ENCODE measurements at regions not wholly inside any gene's neighbourhood (a gene's known extent, or its start where the extent isn't known, plus 50 kb on each side); places are given as distances from the start of the nearest gene placed in this dataset.
"Not testable (repeated sequence)": the region's sequence is repeated elsewhere in the genome, so short reads cannot be mapped to it uniquely, and the experiment has no call there.

GRCh38 chr4:9110700-9111099, 59.5 kb upstream of the FAM90A26 start:
- H3K36me3 Mint-ChIP-seq (ENCODE audit: insufficient read depth in 2 of 2); ATAC-seq (replicated peaks in 1 of 2); H3K27ac Mint-ChIP-seq; H3K4me1 Mint-ChIP-seq (ENCODE audit: low read depth); DNase-seq; H3K27me3 Mint-ChIP-seq (ENCODE audit: low read depth); H3K9me3 Mint-ChIP-seq; H3K4me3 Mint-ChIP-seq: not testable (repeated sequence)

GRCh38 chr4:9103148-9103524, 67.1 kb upstream of the FAM90A26 start:
- ATAC-seq (replicated peaks in 1 of 2); DNase-seq; H3K27me3 Mint-ChIP-seq (ENCODE audit: low read depth); H3K27ac Mint-ChIP-seq; H3K4me1 Mint-ChIP-seq (ENCODE audit: low read depth); H3K9me3 Mint-ChIP-seq; H3K4me3 Mint-ChIP-seq; H3K36me3 Mint-ChIP-seq (ENCODE audit: insufficient read depth in 2 of 2): not testable (repeated sequence)

- not testable (repeated sequence) for H3K36me3 Mint-ChIP-seq (ENCODE audit: insufficient read depth in 2 of 2); H3K9me3 Mint-ChIP-seq; ATAC-seq (replicated peaks in 1 of 2); H3K27me3 Mint-ChIP-seq (ENCODE audit: low read depth); H3K4me3 Mint-ChIP-seq; DNase-seq; H3K27ac Mint-ChIP-seq; H3K4me1 Mint-ChIP-seq (ENCODE audit: low read depth)
Measured at GRCh38 chr4:9102471-9103147, 67.6 kb upstream of the FAM90A26 start.

- H3K27ac Mint-ChIP-seq; H3K4me1 Mint-ChIP-seq (ENCODE audit: low read depth); H3K4me3 Mint-ChIP-seq; DNase-seq; H3K27me3 Mint-ChIP-seq (ENCODE audit: low read depth); ATAC-seq (replicated peaks in 1 of 2): not testable (repeated sequence)
- Mint-ChIP-seq H3K9me3 (peaks cover 12 to 15% of the 10 kb centered on the region in 2 donors), H3K36me3 (ENCODE audit: insufficient read depth in 2 of 2) (peaks cover 6 to 15% of the 10 kb centered on the region in 2 donors)
Measured at GRCh38 chr4:9096330-9096729, 73.9 kb upstream of the FAM90A26 start.

GRCh38 chr4:9078796-9079195, 91.4 kb upstream of the FAM90A26 start:
- H3K4me1 Mint-ChIP-seq (ENCODE audit: low read depth); H3K27me3 Mint-ChIP-seq (ENCODE audit: low read depth); DNase-seq; H3K9me3 Mint-ChIP-seq; H3K4me3 Mint-ChIP-seq; H3K27ac Mint-ChIP-seq; H3K36me3 Mint-ChIP-seq (ENCODE audit: insufficient read depth in 2 of 2); ATAC-seq (replicated peaks in 1 of 2): not testable (repeated sequence)

DNA sequence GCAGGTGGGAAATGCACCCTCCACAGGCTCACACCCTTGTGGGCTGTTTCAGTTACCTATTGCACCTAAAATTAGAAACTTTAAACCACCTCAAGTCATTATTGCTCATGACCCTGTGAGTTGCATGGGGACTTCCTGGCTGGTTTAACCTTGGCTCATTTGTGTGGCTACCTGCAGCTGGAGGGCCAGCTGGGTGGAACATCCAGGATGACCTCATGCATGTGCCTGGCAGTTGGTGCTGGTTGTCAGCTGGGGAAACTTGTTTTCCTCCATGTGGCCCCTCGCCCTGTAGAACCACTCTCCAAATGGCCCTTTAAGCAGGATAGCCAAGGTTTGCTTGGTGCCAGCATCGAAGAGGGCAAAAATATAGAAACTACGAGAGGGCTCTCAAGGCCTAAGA, 93.2 kb upstream of the FAM90A26 start:
- ATAC-seq (replicated peaks in 1 of 2); DNase-seq; H3K36me3 Mint-ChIP-seq (ENCODE audit: insufficient read depth in 2 of 2); H3K9me3 Mint-ChIP-seq; H3K4me3 Mint-ChIP-seq; H3K27me3 Mint-ChIP-seq (ENCODE audit: low read depth); H3K27ac Mint-ChIP-seq; H3K4me1 Mint-ChIP-seq (ENCODE audit: low read depth): not testable (repeated sequence)

GRCh38 chr4:9076486-9076885, 93.7 kb upstream of the FAM90A26 start:
- H3K27me3 Mint-ChIP-seq (ENCODE audit: low read depth); H3K9me3 Mint-ChIP-seq: not testable (repeated sequence)

DNA sequence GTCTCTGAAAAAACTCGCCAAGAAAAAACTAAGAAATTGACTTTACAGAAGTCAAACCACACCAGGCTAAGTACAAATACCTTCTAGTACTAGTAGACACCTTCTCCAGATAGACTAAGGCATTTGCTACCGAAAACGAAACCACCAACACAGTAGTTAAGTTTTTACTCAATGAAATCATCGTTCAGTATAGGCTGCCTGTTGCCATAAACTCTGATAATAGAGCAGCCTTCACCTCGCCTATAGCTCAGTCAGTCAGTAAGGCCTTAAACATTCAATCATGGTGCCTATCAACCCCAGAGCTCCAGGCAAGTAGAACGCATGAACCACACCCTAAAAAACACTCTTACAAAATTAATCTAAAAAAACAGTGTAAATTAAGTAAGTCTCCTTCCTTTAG, 96.8 kb upstream of the FAM90A26 start:
- not testable (repeated sequence) for H3K36me3 Mint-ChIP-seq (ENCODE audit: insufficient read depth in 2 of 2); H3K27ac Mint-ChIP-seq

More at GRCh38 chr4:9076486-9076885, 93.7 kb upstream of the FAM90A26 start:
- not testable (repeated sequence) for H3K4me3 Mint-ChIP-seq; H3K27ac Mint-ChIP-seq; ATAC-seq (replicated peaks in 1 of 2); DNase-seq; H3K4me1 Mint-ChIP-seq (ENCODE audit: low read depth); H3K36me3 Mint-ChIP-seq (ENCODE audit: insufficient read depth in 2 of 2)

GRCh38 chr4:9072521-9073220, 97.5 kb upstream of the FAM90A26 start:
- H3K27ac Mint-ChIP-seq; DNase-seq; H3K9me3 Mint-ChIP-seq; H3K27me3 Mint-ChIP-seq (ENCODE audit: low read depth); H3K4me1 Mint-ChIP-seq (ENCODE audit: low read depth); H3K4me3 Mint-ChIP-seq; ATAC-seq (replicated peaks in 1 of 2); H3K36me3 Mint-ChIP-seq (ENCODE audit: insufficient read depth in 2 of 2): not testable (repeated sequence)

More for the DNA sequence above, 96.8 kb upstream of the FAM90A26 start:
- H3K4me3 Mint-ChIP-seq; H3K27me3 Mint-ChIP-seq (ENCODE audit: low read depth); H3K9me3 Mint-ChIP-seq; ATAC-seq (replicated peaks in 1 of 2); DNase-seq; H3K4me1 Mint-ChIP-seq (ENCODE audit: low read depth): not testable (repeated sequence)

- peaks cover 5 to 12% of the 10 kb centered on the region in 2 donors for H3K9me3 Mint-ChIP-seq
- DNase-seq; H3K36me3 Mint-ChIP-seq (ENCODE audit: insufficient read depth in 2 of 2); ATAC-seq (replicated peaks in 1 of 2); H3K27me3 Mint-ChIP-seq (ENCODE audit: low read depth); H3K4me3 Mint-ChIP-seq; H3K27ac Mint-ChIP-seq; H3K4me1 Mint-ChIP-seq (ENCODE audit: low read depth): not testable (repeated sequence)
Measured at GRCh38 chr4:9067923-9068322, 102.3 kb upstream of the FAM90A26 start.

DNA sequence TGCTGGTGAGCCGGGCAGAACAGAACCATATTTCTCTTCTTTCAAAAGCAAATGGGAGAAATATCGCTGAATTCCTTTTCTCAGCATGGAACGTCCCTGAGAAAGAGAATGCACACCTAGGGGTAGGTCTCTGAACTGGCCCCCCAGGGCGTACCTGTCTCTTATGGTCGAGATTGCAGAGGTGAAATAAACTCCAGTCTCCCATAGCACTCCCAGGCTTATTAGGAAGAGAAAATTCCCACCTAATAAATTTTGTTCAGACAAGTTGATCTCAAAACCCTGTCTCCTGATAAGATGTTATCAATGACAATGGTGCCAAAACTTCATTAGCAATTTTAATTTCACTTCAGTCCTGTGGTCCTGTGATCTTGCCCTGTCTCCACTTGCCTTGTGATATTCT, 106.6 kb upstream of the FAM90A26 start:
- H3K27me3 Mint-ChIP-seq (ENCODE audit: low read depth); ATAC-seq (replicated peaks in 1 of 2); H3K4me1 Mint-ChIP-seq (ENCODE audit: low read depth); H3K4me3 Mint-ChIP-seq; H3K27ac Mint-ChIP-seq; H3K36me3 Mint-ChIP-seq (ENCODE audit: insufficient read depth in 2 of 2); DNase-seq: not testable (repeated sequence)
- peaks cover 5 to 12% of the 10 kb centered on the region in 2 donors for H3K9me3 Mint-ChIP-seq

GRCh38 chr4:9024866-9025265, 145.3 kb upstream of the FAM90A26 start:
- peaks cover 18% of the 10 kb centered on the region for H3K27me3 Mint-ChIP-seq (ENCODE audit: low read depth)
- not testable (repeated sequence) for H3K9me3 Mint-ChIP-seq; H3K36me3 Mint-ChIP-seq (ENCODE audit: insufficient read depth in 2 of 2); DNase-seq; H3K4me1 Mint-ChIP-seq (ENCODE audit: low read depth); ATAC-seq (replicated peaks in 1 of 2); H3K4me3 Mint-ChIP-seq; H3K27ac Mint-ChIP-seq

DNA sequence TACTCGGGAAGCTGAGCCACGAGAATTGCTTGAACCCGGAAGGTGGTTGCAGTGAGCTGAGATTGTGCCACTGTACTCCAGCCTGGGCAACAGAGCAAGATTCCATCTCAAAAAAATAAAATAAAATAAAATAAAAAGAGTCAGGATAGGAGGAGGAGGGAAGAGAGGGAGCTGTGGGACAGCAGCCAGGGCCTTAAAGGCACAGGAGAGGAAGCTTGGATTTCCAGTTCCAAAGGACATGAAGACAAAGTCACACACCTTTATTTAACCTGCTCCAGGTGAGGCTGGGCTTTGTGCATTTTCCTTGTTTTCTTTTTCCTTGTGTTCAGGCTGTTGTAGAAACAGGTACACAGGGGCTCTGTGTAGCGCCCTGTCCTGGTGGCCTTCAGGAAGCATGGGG, 138.2 kb upstream of the HMX1 start:
- not testable (repeated sequence) for H3K4me3 Mint-ChIP-seq; H3K27me3 Mint-ChIP-seq (ENCODE audit: low read depth); DNase-seq; H3K27ac Mint-ChIP-seq; H3K36me3 Mint-ChIP-seq (ENCODE audit: insufficient read depth in 2 of 2); ATAC-seq (replicated peaks in 1 of 2); H3K4me1 Mint-ChIP-seq (ENCODE audit: low read depth); H3K9me3 Mint-ChIP-seq

GRCh38 chr4:9008407-9008806, 136.8 kb upstream of the HMX1 start:
- not testable (repeated sequence) for ATAC-seq (replicated peaks in 1 of 2); H3K27ac Mint-ChIP-seq; DNase-seq; H3K4me3 Mint-ChIP-seq; H3K36me3 Mint-ChIP-seq (ENCODE audit: insufficient read depth in 2 of 2); H3K27me3 Mint-ChIP-seq (ENCODE audit: low read depth); H3K9me3 Mint-ChIP-seq; H3K4me1 Mint-ChIP-seq (ENCODE audit: low read depth)
